ENCODE measurements at regions not wholly inside any gene's neighbourhood (a gene's known extent, or its start where the extent isn't known, plus 50 kb on each side); places are given as distances from the start of the nearest gene placed in this dataset.

- TF ChIP-seq CTCF (IDR thresholded peaks at IDR 0.05; ENCODE audit: extremely low read depth in 1 of 2, insufficient read depth in 1 of 2, low read depth in 1 of 2, low read length in 2 of 2), result no peak
- no peak for TF ChIP-seq MAX (IDR thresholded peaks at IDR 0.05; ENCODE audit: insufficient read depth, insufficient read length)
- TF ChIP-seq FOS (IDR thresholded peaks at IDR 0.05; ENCODE audit: borderline replicate concordance, insufficient read depth, low read length), result no peak
- TF ChIP-seq POLR2A (IDR thresholded peaks at IDR 0.05; ENCODE audit: low read depth, low read length), result no peak
- TF ChIP-seq POLR2AphosphoS5 (IDR thresholded peaks at IDR 0.05; ENCODE audit: insufficient read depth, low read depth, low read length), result no peak
- TF ChIP-seq EZH2 (IDR thresholded peaks at IDR 0.05; ENCODE audit: borderline replicate concordance, low read depth, low read length, severe bottlenecking), result no peak
These were observed 216.9 kb upstream of the LRFN2 start for GRCh38 chr6:40803897-40804702.
